A673 (cell line): ENCODE measurements at regions not wholly inside any gene's neighbourhood (a gene's known extent, or its start where the extent isn't known, plus 50 kb on each side); places are given as distances from the start of the nearest gene placed in this dataset.

ENCODE experiments used
- EZH2 ChIP-seq: fragments of 200-600 bp; sonication (generic); IDR thresholded peaks from 2 replicates; pipeline ENCODE4 v1.6.1; 2017; ENCODE audit warnings: borderline replicate concordance, low read depth, mild to moderate bottlenecking, mixed read lengths, antibody characterized with exemption, low read length; ENCODE audit not compliant: poor library complexity, severe bottlenecking
- TF ChIP-seq, protein P1 (sequence below): fragments of 300-800, 200-600 bp; sonication (generic); conservative IDR thresholded peaks from 2 replicates; pipeline ENCODE4 v1.5.1; 2017; ENCODE audit warnings: low read depth, mild to moderate bottlenecking, antibody characterized with exemption, low read length, moderate library complexity, mixed read lengths

DNA sequence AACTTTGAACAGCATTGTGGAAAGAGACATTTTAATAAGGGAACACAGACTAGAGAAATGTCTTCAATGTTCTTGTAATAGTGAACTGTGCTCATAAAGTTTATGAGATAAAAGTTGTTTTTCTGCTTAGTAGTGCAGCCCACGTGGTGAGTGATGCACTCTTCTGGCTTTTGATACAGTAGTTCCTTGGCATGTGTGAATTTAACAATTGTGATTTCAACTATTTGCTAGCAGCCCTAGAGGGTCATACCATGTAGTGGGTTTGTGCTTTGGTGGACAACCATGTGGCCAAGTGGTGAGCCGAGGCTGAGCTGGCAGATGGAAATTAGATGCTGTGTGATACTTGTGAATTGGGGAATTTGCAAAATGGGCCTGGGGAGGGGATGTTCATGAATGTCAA, 116.2 kb upstream of the SLC4A4 start:
- TF ChIP-seq, protein P1, sequence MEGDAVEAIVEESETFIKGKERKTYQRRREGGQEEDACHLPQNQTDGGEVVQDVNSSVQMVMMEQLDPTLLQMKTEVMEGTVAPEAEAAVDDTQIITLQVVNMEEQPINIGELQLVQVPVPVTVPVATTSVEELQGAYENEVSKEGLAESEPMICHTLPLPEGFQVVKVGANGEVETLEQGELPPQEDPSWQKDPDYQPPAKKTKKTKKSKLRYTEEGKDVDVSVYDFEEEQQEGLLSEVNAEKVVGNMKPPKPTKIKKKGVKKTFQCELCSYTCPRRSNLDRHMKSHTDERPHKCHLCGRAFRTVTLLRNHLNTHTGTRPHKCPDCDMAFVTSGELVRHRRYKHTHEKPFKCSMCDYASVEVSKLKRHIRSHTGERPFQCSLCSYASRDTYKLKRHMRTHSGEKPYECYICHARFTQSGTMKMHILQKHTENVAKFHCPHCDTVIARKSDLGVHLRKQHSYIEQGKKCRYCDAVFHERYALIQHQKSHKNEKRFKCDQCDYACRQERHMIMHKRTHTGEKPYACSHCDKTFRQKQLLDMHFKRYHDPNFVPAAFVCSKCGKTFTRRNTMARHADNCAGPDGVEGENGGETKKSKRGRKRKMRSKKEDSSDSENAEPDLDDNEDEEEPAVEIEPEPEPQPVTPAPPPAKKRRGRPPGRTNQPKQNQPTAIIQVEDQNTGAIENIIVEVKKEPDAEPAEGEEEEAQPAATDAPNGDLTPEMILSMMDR: no peak
- TF ChIP-seq EZH2: no peak
